ENCODE measurements at regions not wholly inside any gene's neighbourhood (a gene's known extent, or its start where the extent isn't known, plus 50 kb on each side); places are given as distances from the start of the nearest gene placed in this dataset.

GRCh38 chr14:89576145-89576927, 159.3 kb upstream of the FOXN3 start:
- Histone ChIP-seq H3K27ac (no peak overlapping the region), H3K27me3 (no peaks in the 10 kb centered on the region), H3K9me3 (no peaks in the 10 kb centered on the region), H3K4me3 (ENCODE audit: low read depth in 1 of 2, low read length in 1 of 2) (no peak overlapping the region), H3K36me3 (no peaks in the 10 kb centered on the region), H3K4me1 (ENCODE audit: control insufficient read depth in 1 of 2, insufficient read depth in 1 of 2, low read depth in 1 of 2, low read length in 1 of 2) (peaks cover 8 to 12% of the 10 kb centered on the region in 2 experiments)
- no peak for TF ChIP-seq CTCF (IDR thresholded peaks at IDR 0.05)

- no peaks in the 10 kb centered on the region for H3K36me3 ChIP-seq
- TF ChIP-seq CTCF (IDR thresholded peaks at IDR 0.05): no peak
These were observed 158.5 kb upstream of the FOXN3 start for GRCh38 chr14:89575386-89576061.

GRCh38 chr14:89574420-89574819, 157.4 kb upstream of the FOXN3 start:
- Histone ChIP-seq H3K9me3 (no peaks in the 10 kb centered on the region), H3K27me3 (no peaks in the 10 kb centered on the region), H3K27ac (no peak overlapping the region), H3K4me3 (ENCODE audit: low read depth in 1 of 2, low read length in 1 of 2) (no peak overlapping the region), H3K4me1 (ENCODE audit: control insufficient read depth in 1 of 2, insufficient read depth in 1 of 2, low read depth in 1 of 2, low read length in 1 of 2) (peaks cover 8 to 12% of the 10 kb centered on the region in 2 experiments), H3K36me3 (no peaks in the 10 kb centered on the region)
- TF ChIP-seq CTCF (IDR thresholded peaks at IDR 0.05): no peak

More at GRCh38 chr14:89575386-89576061, 158.5 kb upstream of the FOXN3 start:
- no peaks in the 10 kb centered on the region for H3K27me3 ChIP-seq
- no peak overlapping the region for H3K4me3 ChIP-seq (ENCODE audit: low read depth in 1 of 2, low read length in 1 of 2)
- H3K27ac ChIP-seq: no peak overlapping the region
- H3K4me1 ChIP-seq (ENCODE audit: control insufficient read depth in 1 of 2, insufficient read depth in 1 of 2, low read depth in 1 of 2, low read length in 1 of 2): peaks cover 8 to 12% of the 10 kb centered on the region in 2 experiments
- H3K9me3 ChIP-seq: no peaks in the 10 kb centered on the region

GRCh38 chr14:89573399-89573657, 156.3 kb upstream of the FOXN3 start:
- H3K36me3 ChIP-seq: no peaks in the 10 kb centered on the region
- H3K9me3 ChIP-seq: no peaks in the 10 kb centered on the region
- H3K27me3 ChIP-seq: no peaks in the 10 kb centered on the region
- no peak overlapping the region for H3K4me3 ChIP-seq (ENCODE audit: low read depth in 1 of 2, low read length in 1 of 2)
- no peak overlapping the region for H3K27ac ChIP-seq
- peaks cover 10 to 11% of the 10 kb centered on the region in 2 experiments for H3K4me1 ChIP-seq (ENCODE audit: control insufficient read depth in 1 of 2, insufficient read depth in 1 of 2, low read depth in 1 of 2, low read length in 1 of 2)
- TF ChIP-seq CTCF (IDR thresholded peaks at IDR 0.05): no peak

GRCh38 chr14:89572596-89573398, 155.8 kb upstream of the FOXN3 start:
- no peaks in the 10 kb centered on the region for H3K36me3 ChIP-seq
- no peaks in the 10 kb centered on the region for H3K27me3 ChIP-seq
- H3K4me1 ChIP-seq (ENCODE audit: control insufficient read depth in 1 of 2, insufficient read depth in 1 of 2, low read depth in 1 of 2, low read length in 1 of 2): peaks cover 7% of the 10 kb centered on the region in 2 experiments
- no peak for TF ChIP-seq CTCF (IDR thresholded peaks at IDR 0.05)
- H3K9me3 ChIP-seq: no peaks in the 10 kb centered on the region
- H3K4me3 ChIP-seq (ENCODE audit: low read depth in 1 of 2, low read length in 1 of 2): no peak overlapping the region
- no peak overlapping the region for H3K27ac ChIP-seq

All from neutrophil (primary cell).